ENCODE measurements at regions not wholly inside any gene's neighbourhood (a gene's known extent, or its start where the extent isn't known, plus 50 kb on each side); places are given as distances from the start of the nearest gene placed in this dataset.

GRCh38 chr15:31267161-31268107, 59.2 kb upstream of the KLF13 start:
- no peak for DNase-seq (ENCODE audit: low read depth, low spot score)
- in situ Hi-C loops (cut with HindIII; ENCODE audit: low sequenced_read_pairs) = no loop called here
- TF ChIP-seq CTCF (IDR thresholded peaks at IDR 0.05; ENCODE audit: low read depth, low read length) = no peak
- no peak overlapping the region for H3K4me3 ChIP-seq (ENCODE audit: low read depth, low read length)

- in situ Hi-C loops (cut with HindIII; ENCODE audit: low sequenced_read_pairs) = no loop called here
These were observed 58.5 kb upstream of the KLF13 start for GRCh38 chr15:31268108-31268501.

GRCh38 chr15:31268911-31269784, 57.5 kb upstream of the KLF13 start:
- H3K4me3 ChIP-seq (ENCODE audit: low read depth, low read length) = no peak overlapping the region
- DNase-seq (ENCODE audit: low read depth, low spot score) = no peak
- in situ Hi-C loops (cut with HindIII; ENCODE audit: low sequenced_read_pairs) = no loop called here
- no peak for TF ChIP-seq CTCF (IDR thresholded peaks at IDR 0.05; ENCODE audit: low read depth, low read length)

More at GRCh38 chr15:31268108-31268501, 58.5 kb upstream of the KLF13 start:
- H3K4me3 ChIP-seq (ENCODE audit: low read depth, low read length) = no peak overlapping the region
- no peak for DNase-seq (ENCODE audit: low read depth, low spot score)
- no peak for TF ChIP-seq CTCF (IDR thresholded peaks at IDR 0.05; ENCODE audit: low read depth, low read length)

GRCh38 chr15:31269816-31270575, 56.6 kb upstream of the KLF13 start:
- TF ChIP-seq CTCF (IDR thresholded peaks at IDR 0.05; ENCODE audit: low read depth, low read length) = no peak
- H3K4me3 ChIP-seq (ENCODE audit: low read depth, low read length) = no peak overlapping the region
- DNase-seq (ENCODE audit: low read depth, low spot score) = no peak
- in situ Hi-C loops (cut with HindIII; ENCODE audit: low sequenced_read_pairs) = no loop called here

GRCh38 chr15:31270767-31271166, 55.9 kb upstream of the KLF13 start:
- no peak for DNase-seq (ENCODE audit: low read depth, low spot score)
- in situ Hi-C loops (cut with HindIII; ENCODE audit: low sequenced_read_pairs) = no loop called here
- TF ChIP-seq CTCF (IDR thresholded peaks at IDR 0.05; ENCODE audit: low read depth, low read length) = no peak
- H3K4me3 ChIP-seq (ENCODE audit: low read depth, low read length) = no peak overlapping the region

GRCh38 chr15:31271224-31271635, 55.4 kb upstream of the KLF13 start:
- DNase-seq (ENCODE audit: low read depth, low spot score) = no peak
- in situ Hi-C loops (cut with HindIII; ENCODE audit: low sequenced_read_pairs) = no loop called here
- TF ChIP-seq CTCF (IDR thresholded peaks at IDR 0.05; ENCODE audit: low read depth, low read length) = no peak
- H3K4me3 ChIP-seq (ENCODE audit: low read depth, low read length) = no peak overlapping the region
